Endothelial cell (in vitro differentiated cells): ENCODE measurements at regions not wholly inside any gene's neighbourhood (a gene's known extent, or its start where the extent isn't known, plus 50 kb on each side); places are given as distances from the start of the nearest gene placed in this dataset.

ENCODE experiments used
- DNase-seq: peaks from one replicate; pipeline ENCODE4 v3.0.0; 2021; ENCODE audit warnings: low spot score
- H3K27ac Mint-ChIP-seq: one replicate; pipeline ENCODE4 v1.8.0; 2021; ENCODE audit warnings: mixed read lengths, inconsistent platforms; ENCODE audit not compliant: unreplicated experiment
- H3K27me3 Mint-ChIP-seq: one replicate; pipeline ENCODE4 v1.8.0; 2021; ENCODE audit warnings: mild to moderate bottlenecking, moderate library complexity, mixed read lengths, inconsistent platforms; ENCODE audit not compliant: unreplicated experiment
- H3K36me3 Mint-ChIP-seq: one replicate; pipeline ENCODE4 v1.8.0; 2021; ENCODE audit warnings: mild to moderate bottlenecking, low read depth, mixed read lengths, inconsistent platforms; ENCODE audit not compliant: unreplicated experiment
- H3K4me1 Mint-ChIP-seq: one replicate; pipeline ENCODE4 v1.8.0; 2021; ENCODE audit warnings: mild to moderate bottlenecking, mixed read lengths, inconsistent platforms; ENCODE audit not compliant: unreplicated experiment
- H3K4me3 Mint-ChIP-seq: one replicate; pipeline ENCODE4 v1.8.0; 2021; ENCODE audit warnings: mild to moderate bottlenecking, mixed read lengths, inconsistent platforms; ENCODE audit not compliant: unreplicated experiment
- H3K9me3 Mint-ChIP-seq: one replicate; pipeline ENCODE4 v1.8.0; 2021; ENCODE audit warnings: mixed read lengths, inconsistent platforms; ENCODE audit not compliant: unreplicated experiment
- CTCF ChIP-seq: fragments of 200-600 bp; sonication (generic); IDR thresholded peaks from one replicate; pipeline ENCODE4 v1.5.0; 2021; ENCODE audit warnings: antibody characterized with exemption; ENCODE audit not compliant: unreplicated experiment

GRCh38 chr5:164256351-164256750, 750.9 kb downstream of the MAT2B start:
- no peak for TF ChIP-seq CTCF
- Mint-ChIP-seq H3K4me3 (no peak overlapping the region), H3K36me3 (no peaks in the 10 kb centered on the region), H3K27ac (no peak overlapping the region), H3K9me3 (peaks cover 6% of the 10 kb centered on the region), H3K27me3 (peaks cover 5% of the 10 kb centered on the region), H3K4me1 (peaks cover 4% of the 10 kb centered on the region)
- DNase-seq: no peak

GRCh38 chr5:164256954-164257353, 751.5 kb downstream of the MAT2B start:
- peaks cover 4% of the 10 kb centered on the region for H3K4me1 Mint-ChIP-seq
- H3K36me3 Mint-ChIP-seq: no peaks in the 10 kb centered on the region
- DNase-seq: no peak
- H3K27me3 Mint-ChIP-seq: peaks cover 5% of the 10 kb centered on the region
- no peak for TF ChIP-seq CTCF
- H3K9me3 Mint-ChIP-seq: peaks cover 6% of the 10 kb centered on the region
- no peak overlapping the region for H3K4me3 Mint-ChIP-seq
- no peak overlapping the region for H3K27ac Mint-ChIP-seq

- no peak for TF ChIP-seq CTCF
- H3K36me3 Mint-ChIP-seq: no peaks in the 10 kb centered on the region
- H3K9me3 Mint-ChIP-seq: no peaks in the 10 kb centered on the region
- no peaks in the 10 kb centered on the region for H3K4me1 Mint-ChIP-seq
- no peaks in the 10 kb centered on the region for H3K27me3 Mint-ChIP-seq
- no peak overlapping the region for H3K27ac Mint-ChIP-seq
- H3K4me3 Mint-ChIP-seq: no peak overlapping the region
- DNase-seq: no peak
Observed at GRCh38 chr5:164265566-164265965, 760.1 kb downstream of the MAT2B start.

GRCh38 chr5:164266571-164266970, 761.2 kb downstream of the MAT2B start:
- Mint-ChIP-seq H3K27me3 (no peaks in the 10 kb centered on the region), H3K27ac (no peak overlapping the region), H3K36me3 (no peaks in the 10 kb centered on the region), H3K4me1 (no peaks in the 10 kb centered on the region), H3K4me3 (no peak overlapping the region), H3K9me3 (no peaks in the 10 kb centered on the region)
- DNase-seq: no peak
- no peak for TF ChIP-seq CTCF

GRCh38 chr5:164277720-164278119, 772.3 kb downstream of the MAT2B start:
- Mint-ChIP-seq H3K4me3 (no peak overlapping the region), H3K9me3 (no peaks in the 10 kb centered on the region), H3K36me3 (no peaks in the 10 kb centered on the region), H3K27ac (no peak overlapping the region), H3K27me3 (no peaks in the 10 kb centered on the region), H3K4me1 (no peaks in the 10 kb centered on the region)
- no peak for DNase-seq
- TF ChIP-seq CTCF: no peak
